ENCODE measurements at regions not wholly inside any gene's neighbourhood (a gene's known extent, or its start where the extent isn't known, plus 50 kb on each side); places are given as distances from the start of the nearest gene placed in this dataset.

DNA sequence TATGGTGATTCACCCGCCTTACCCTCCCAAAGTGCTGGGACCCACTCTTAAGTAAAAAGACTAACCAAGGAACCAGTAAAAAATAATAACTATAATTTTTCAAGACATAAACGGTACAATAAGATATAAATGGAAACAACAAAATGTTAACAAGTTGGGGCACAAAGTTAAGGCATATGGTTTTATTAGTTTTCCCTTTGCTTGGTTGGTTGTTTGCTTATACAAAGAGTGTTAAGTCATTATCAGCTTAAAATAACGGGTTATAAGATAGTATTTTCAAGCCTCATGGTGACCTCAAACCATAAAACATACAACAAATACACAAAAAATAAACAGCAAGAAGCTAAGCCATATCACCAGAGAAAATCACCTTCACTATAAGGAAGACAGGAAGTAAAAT, 406.1 kb downstream of the SEC23A start:
- TF ChIP-seq, protein P1, sequence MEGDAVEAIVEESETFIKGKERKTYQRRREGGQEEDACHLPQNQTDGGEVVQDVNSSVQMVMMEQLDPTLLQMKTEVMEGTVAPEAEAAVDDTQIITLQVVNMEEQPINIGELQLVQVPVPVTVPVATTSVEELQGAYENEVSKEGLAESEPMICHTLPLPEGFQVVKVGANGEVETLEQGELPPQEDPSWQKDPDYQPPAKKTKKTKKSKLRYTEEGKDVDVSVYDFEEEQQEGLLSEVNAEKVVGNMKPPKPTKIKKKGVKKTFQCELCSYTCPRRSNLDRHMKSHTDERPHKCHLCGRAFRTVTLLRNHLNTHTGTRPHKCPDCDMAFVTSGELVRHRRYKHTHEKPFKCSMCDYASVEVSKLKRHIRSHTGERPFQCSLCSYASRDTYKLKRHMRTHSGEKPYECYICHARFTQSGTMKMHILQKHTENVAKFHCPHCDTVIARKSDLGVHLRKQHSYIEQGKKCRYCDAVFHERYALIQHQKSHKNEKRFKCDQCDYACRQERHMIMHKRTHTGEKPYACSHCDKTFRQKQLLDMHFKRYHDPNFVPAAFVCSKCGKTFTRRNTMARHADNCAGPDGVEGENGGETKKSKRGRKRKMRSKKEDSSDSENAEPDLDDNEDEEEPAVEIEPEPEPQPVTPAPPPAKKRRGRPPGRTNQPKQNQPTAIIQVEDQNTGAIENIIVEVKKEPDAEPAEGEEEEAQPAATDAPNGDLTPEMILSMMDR (IDR thresholded peaks at IDR 0.05), result no peak
- TF ChIP-seq, protein P2, sequence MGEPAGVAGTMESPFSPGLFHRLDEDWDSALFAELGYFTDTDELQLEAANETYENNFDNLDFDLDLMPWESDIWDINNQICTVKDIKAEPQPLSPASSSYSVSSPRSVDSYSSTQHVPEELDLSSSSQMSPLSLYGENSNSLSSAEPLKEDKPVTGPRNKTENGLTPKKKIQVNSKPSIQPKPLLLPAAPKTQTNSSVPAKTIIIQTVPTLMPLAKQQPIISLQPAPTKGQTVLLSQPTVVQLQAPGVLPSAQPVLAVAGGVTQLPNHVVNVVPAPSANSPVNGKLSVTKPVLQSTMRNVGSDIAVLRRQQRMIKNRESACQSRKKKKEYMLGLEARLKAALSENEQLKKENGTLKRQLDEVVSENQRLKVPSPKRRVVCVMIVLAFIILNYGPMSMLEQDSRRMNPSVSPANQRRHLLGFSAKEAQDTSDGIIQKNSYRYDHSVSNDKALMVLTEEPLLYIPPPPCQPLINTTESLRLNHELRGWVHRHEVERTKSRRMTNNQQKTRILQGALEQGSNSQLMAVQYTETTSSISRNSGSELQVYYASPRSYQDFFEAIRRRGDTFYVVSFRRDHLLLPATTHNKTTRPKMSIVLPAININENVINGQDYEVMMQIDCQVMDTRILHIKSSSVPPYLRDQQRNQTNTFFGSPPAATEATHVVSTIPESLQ (CRISPR knock-in tag; IDR thresholded peaks at IDR 0.05), result no peak
- TF ChIP-seq, protein P3, sequence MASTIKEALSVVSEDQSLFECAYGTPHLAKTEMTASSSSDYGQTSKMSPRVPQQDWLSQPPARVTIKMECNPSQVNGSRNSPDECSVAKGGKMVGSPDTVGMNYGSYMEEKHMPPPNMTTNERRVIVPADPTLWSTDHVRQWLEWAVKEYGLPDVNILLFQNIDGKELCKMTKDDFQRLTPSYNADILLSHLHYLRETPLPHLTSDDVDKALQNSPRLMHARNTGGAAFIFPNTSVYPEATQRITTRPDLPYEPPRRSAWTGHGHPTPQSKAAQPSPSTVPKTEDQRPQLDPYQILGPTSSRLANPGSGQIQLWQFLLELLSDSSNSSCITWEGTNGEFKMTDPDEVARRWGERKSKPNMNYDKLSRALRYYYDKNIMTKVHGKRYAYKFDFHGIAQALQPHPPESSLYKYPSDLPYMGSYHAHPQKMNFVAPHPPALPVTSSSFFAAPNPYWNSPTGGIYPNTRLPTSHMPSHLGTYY (CRISPR knock-in tag; IDR thresholded peaks at IDR 0.05), result no peak
- TF ChIP-seq, protein P4, sequence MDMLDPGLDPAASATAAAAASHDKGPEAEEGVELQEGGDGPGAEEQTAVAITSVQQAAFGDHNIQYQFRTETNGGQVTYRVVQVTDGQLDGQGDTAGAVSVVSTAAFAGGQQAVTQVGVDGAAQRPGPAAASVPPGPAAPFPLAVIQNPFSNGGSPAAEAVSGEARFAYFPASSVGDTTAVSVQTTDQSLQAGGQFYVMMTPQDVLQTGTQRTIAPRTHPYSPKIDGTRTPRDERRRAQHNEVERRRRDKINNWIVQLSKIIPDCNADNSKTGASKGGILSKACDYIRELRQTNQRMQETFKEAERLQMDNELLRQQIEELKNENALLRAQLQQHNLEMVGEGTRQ (CRISPR knock-in tag; IDR thresholded peaks at IDR 0.05), result no peak
- TF ChIP-seq, protein P5, sequence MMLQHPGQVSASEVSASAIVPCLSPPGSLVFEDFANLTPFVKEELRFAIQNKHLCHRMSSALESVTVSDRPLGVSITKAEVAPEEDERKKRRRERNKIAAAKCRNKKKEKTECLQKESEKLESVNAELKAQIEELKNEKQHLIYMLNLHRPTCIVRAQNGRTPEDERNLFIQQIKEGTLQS (CRISPR knock-in tag; conservative IDR thresholded peaks at IDR 0.05), result no peak
- no peak for TF ChIP-seq FOXP1 (CRISPR knock-in tag; IDR thresholded peaks at IDR 0.05; ENCODE audit: borderline replicate concordance)
- no peak for TF ChIP-seq SP1 (CRISPR knock-in tag; conservative IDR thresholded peaks at IDR 0.05)
- no peak for TF ChIP-seq ZBTB21 (CRISPR knock-in tag; IDR thresholded peaks at IDR 0.05; ENCODE audit: borderline replicate concordance)
- TF ChIP-seq MYBL2 (CRISPR knock-in tag; IDR thresholded peaks at IDR 0.05), result no peak
- TF ChIP-seq, protein P6, sequence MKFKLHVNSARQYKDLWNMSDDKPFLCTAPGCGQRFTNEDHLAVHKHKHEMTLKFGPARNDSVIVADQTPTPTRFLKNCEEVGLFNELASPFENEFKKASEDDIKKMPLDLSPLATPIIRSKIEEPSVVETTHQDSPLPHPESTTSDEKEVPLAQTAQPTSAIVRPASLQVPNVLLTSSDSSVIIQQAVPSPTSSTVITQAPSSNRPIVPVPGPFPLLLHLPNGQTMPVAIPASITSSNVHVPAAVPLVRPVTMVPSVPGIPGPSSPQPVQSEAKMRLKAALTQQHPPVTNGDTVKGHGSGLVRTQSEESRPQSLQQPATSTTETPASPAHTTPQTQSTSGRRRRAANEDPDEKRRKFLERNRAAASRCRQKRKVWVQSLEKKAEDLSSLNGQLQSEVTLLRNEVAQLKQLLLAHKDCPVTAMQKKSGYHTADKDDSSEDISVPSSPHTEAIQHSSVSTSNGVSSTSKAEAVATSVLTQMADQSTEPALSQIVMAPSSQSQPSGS (CRISPR knock-in tag; IDR thresholded peaks at IDR 0.05; ENCODE audit: borderline replicate concordance, low read depth), result no peak
- TF ChIP-seq, protein P7, sequence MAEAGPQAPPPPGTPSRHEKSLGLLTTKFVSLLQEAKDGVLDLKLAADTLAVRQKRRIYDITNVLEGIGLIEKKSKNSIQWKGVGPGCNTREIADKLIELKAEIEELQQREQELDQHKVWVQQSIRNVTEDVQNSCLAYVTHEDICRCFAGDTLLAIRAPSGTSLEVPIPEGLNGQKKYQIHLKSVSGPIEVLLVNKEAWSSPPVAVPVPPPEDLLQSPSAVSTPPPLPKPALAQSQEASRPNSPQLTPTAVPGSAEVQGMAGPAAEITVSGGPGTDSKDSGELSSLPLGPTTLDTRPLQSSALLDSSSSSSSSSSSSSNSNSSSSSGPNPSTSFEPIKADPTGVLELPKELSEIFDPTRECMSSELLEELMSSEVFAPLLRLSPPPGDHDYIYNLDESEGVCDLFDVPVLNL (CRISPR knock-in tag; IDR thresholded peaks at IDR 0.05; ENCODE audit: borderline replicate concordance, low read depth), result no peak
- TF ChIP-seq, protein P8, sequence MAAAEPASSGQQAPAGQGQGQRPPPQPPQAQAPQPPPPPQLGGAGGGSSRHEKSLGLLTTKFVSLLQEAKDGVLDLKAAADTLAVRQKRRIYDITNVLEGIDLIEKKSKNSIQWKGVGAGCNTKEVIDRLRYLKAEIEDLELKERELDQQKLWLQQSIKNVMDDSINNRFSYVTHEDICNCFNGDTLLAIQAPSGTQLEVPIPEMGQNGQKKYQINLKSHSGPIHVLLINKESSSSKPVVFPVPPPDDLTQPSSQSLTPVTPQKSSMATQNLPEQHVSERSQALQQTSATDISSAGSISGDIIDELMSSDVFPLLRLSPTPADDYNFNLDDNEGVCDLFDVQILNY (CRISPR knock-in tag; IDR thresholded peaks at IDR 0.05), result no peak

Data from WTC11 (cell line).